Lower leg skin (tissue), 3 donors: ENCODE measurements at regions not wholly inside any gene's neighbourhood (a gene's known extent, or its start where the extent isn't known, plus 50 kb on each side); places are given as distances from the start of the nearest gene placed in this dataset.

Experiments
- CTCF ChIP-seq, 3 donors: fragments of 450-650 bp; IDR thresholded peaks; one replicate each; pipeline ENCODE4 v1.5.1; 2016; ENCODE audit warnings: antibody characterized with exemption in 3 of 3, mild to moderate bottlenecking in 3 of 3, moderate library complexity in 2 of 3
- POLR2A ChIP-seq, 2 donors: fragments of 450-650 bp; IDR thresholded peaks; one replicate each; pipeline ENCODE4 v1.6.1; 2016 to 2017; ENCODE audit warnings: antibody characterized with exemption in 2 of 2, mild to moderate bottlenecking in 1 of 2, moderate library complexity in 1 of 2

GRCh38 chr10:108574233-108574632 is 1349.1 kb downstream of the XPNPEP1 start:
- TF ChIP-seq CTCF (IDR thresholded peaks at IDR 0.05) (no peak), POLR2A (IDR thresholded peaks at IDR 0.05) (no peak)
